ENCODE measurements at regions not wholly inside any gene's neighbourhood (a gene's known extent, or its start where the extent isn't known, plus 50 kb on each side); places are given as distances from the start of the nearest gene placed in this dataset.

GRCh38 chr2:236942554-236942953, 143.1 kb upstream of the COPS8 start:
- Histone ChIP-seq H3K27me3 (replicated peaks in 2 of 5; ENCODE audit: control insufficient read depth in 4 of 5, insufficient read depth in 5 of 5, low read length in 4 of 5) (no peaks in the 10 kb centered on the region), H3K9me3 (ENCODE audit: control extremely low read depth in 1 of 5, control insufficient read depth in 4 of 5, insufficient read depth in 2 of 5, low read depth in 1 of 5, low read length in 4 of 5) (no peaks in the 10 kb centered on the region), H3K36me3 (ENCODE audit: control insufficient read depth in 4 of 4, insufficient read depth in 4 of 4, low read length in 3 of 4) (no peaks in the 10 kb centered on the region), H3K27ac (ENCODE audit: insufficient read depth in 1 of 2, low read depth in 1 of 2, low read length in 2 of 2, poor library complexity in 1 of 2, severe bottlenecking in 2 of 2) (no peak overlapping the region), H3K4me3 (ENCODE audit: control insufficient read depth in 1 of 7, extremely low read depth in 1 of 7, insufficient read depth in 4 of 7, low read depth in 2 of 7, low read length in 6 of 7) (no peak overlapping the region), H3K4me1 (ENCODE audit: control extremely low read depth in 1 of 4, control insufficient read depth in 4 of 4, insufficient read depth in 4 of 4, low read length in 3 of 4) (peaks cover 0 to 15% (median 3%) of the 10 kb centered on the region in 4 experiments)
- no peak for DNase-seq
- 100% methylated on average over 1 of the region's 4 CpGs for WGBS (ENCODE audit: insufficient coverage)
- POLR2A ChIA-PET, result no interaction called here
- CTCF ChIA-PET, result interaction anchor here (1.4 kb wide), 1 partner anchor 9 kb away, joined by 3 read pairs; no protein-coding TSS in a partner anchor

GRCh38 chr2:236943068-236943467, 142.6 kb upstream of the COPS8 start:
- WGBS (ENCODE audit: insufficient coverage), result 92% methylated on average over 5 of the region's 6 CpGs
- POLR2A ChIA-PET, result no interaction called here

GRCh38 chr2:236943841-236944513, 141.7 kb upstream of the COPS8 start:
- Histone ChIP-seq H3K27ac (ENCODE audit: insufficient read depth in 1 of 2, low read depth in 1 of 2, low read length in 2 of 2, poor library complexity in 1 of 2, severe bottlenecking in 2 of 2) (no peak overlapping the region), H3K27me3 (replicated peaks in 2 of 5; ENCODE audit: control insufficient read depth in 4 of 5, insufficient read depth in 5 of 5, low read length in 4 of 5) (no peaks in the 10 kb centered on the region), H3K4me3 (ENCODE audit: control insufficient read depth in 1 of 7, extremely low read depth in 1 of 7, insufficient read depth in 4 of 7, low read depth in 2 of 7, low read length in 6 of 7) (no peak overlapping the region), H3K36me3 (ENCODE audit: control insufficient read depth in 4 of 4, insufficient read depth in 4 of 4, low read length in 3 of 4) (no peaks in the 10 kb centered on the region), H3K9me3 (ENCODE audit: control extremely low read depth in 1 of 5, control insufficient read depth in 4 of 5, insufficient read depth in 2 of 5, low read depth in 1 of 5, low read length in 4 of 5) (no peaks in the 10 kb centered on the region), H3K4me1 (ENCODE audit: control extremely low read depth in 1 of 4, control insufficient read depth in 4 of 4, insufficient read depth in 4 of 4, low read length in 3 of 4) (peaks cover 0 to 15% (median 3%) of the 10 kb centered on the region in 4 experiments)
- WGBS (ENCODE audit: insufficient coverage), result 97% methylated on average over 3 of the region's 3 CpGs
- DNase-seq, result no peak
- ChIA-PET CTCF (interaction anchor here (1.0 kb wide), 1 partner anchor 16 kb away, joined by 3 read pairs; no protein-coding TSS in a partner anchor), POLR2A (no interaction called here)

More at GRCh38 chr2:236943068-236943467, 142.6 kb upstream of the COPS8 start:
- Histone ChIP-seq H3K36me3 (ENCODE audit: control insufficient read depth in 4 of 4, insufficient read depth in 4 of 4, low read length in 3 of 4) (no peaks in the 10 kb centered on the region), H3K4me1 (ENCODE audit: control extremely low read depth in 1 of 4, control insufficient read depth in 4 of 4, insufficient read depth in 4 of 4, low read length in 3 of 4) (peaks cover 0 to 15% (median 3%) of the 10 kb centered on the region in 4 experiments), H3K27me3 (replicated peaks in 2 of 5; ENCODE audit: control insufficient read depth in 4 of 5, insufficient read depth in 5 of 5, low read length in 4 of 5) (no peaks in the 10 kb centered on the region), H3K27ac (ENCODE audit: insufficient read depth in 1 of 2, low read depth in 1 of 2, low read length in 2 of 2, poor library complexity in 1 of 2, severe bottlenecking in 2 of 2) (no peak overlapping the region), H3K9me3 (ENCODE audit: control extremely low read depth in 1 of 5, control insufficient read depth in 4 of 5, insufficient read depth in 2 of 5, low read depth in 1 of 5, low read length in 4 of 5) (no peaks in the 10 kb centered on the region), H3K4me3 (ENCODE audit: control insufficient read depth in 1 of 7, extremely low read depth in 1 of 7, insufficient read depth in 4 of 7, low read depth in 2 of 7, low read length in 6 of 7) (no peak overlapping the region)
- no peak for DNase-seq
- CTCF ChIA-PET, result interaction anchor here (1.4 kb wide), 1 partner anchor 9 kb away, joined by 3 read pairs; no protein-coding TSS in a partner anchor

GRCh38 chr2:236944561-236944960, 141.1 kb upstream of the COPS8 start:
- 96% methylated on average over 4 of the region's 7 CpGs for WGBS (ENCODE audit: insufficient coverage)
- Histone ChIP-seq H3K9me3 (ENCODE audit: control extremely low read depth in 1 of 5, control insufficient read depth in 4 of 5, insufficient read depth in 2 of 5, low read depth in 1 of 5, low read length in 4 of 5) (no peaks in the 10 kb centered on the region), H3K27ac (ENCODE audit: insufficient read depth in 1 of 2, low read depth in 1 of 2, low read length in 2 of 2, poor library complexity in 1 of 2, severe bottlenecking in 2 of 2) (no peak overlapping the region), H3K4me3 (ENCODE audit: control insufficient read depth in 1 of 7, extremely low read depth in 1 of 7, insufficient read depth in 4 of 7, low read depth in 2 of 7, low read length in 6 of 7) (no peak overlapping the region), H3K36me3 (ENCODE audit: control insufficient read depth in 4 of 4, insufficient read depth in 4 of 4, low read length in 3 of 4) (no peaks in the 10 kb centered on the region), H3K27me3 (replicated peaks in 2 of 5; ENCODE audit: control insufficient read depth in 4 of 5, insufficient read depth in 5 of 5, low read length in 4 of 5) (no peaks in the 10 kb centered on the region), H3K4me1 (ENCODE audit: control extremely low read depth in 1 of 4, control insufficient read depth in 4 of 4, insufficient read depth in 4 of 4, low read length in 3 of 4) (peaks cover 0 to 15% (median 3%) of the 10 kb centered on the region in 4 experiments)
- ChIA-PET CTCF (interaction anchor here (1.0 kb wide), 1 partner anchor 16 kb away, joined by 3 read pairs; no protein-coding TSS in a partner anchor), POLR2A (no interaction called here)
- DNase-seq, result no peak

- ChIA-PET CTCF (no interaction called here), POLR2A (no interaction called here)
- Histone ChIP-seq H3K27me3 (replicated peaks in 2 of 5; ENCODE audit: control insufficient read depth in 4 of 5, insufficient read depth in 5 of 5, low read length in 4 of 5) (no peaks in the 10 kb centered on the region), H3K27ac (ENCODE audit: insufficient read depth in 1 of 2, low read depth in 1 of 2, low read length in 2 of 2, poor library complexity in 1 of 2, severe bottlenecking in 2 of 2) (no peak overlapping the region), H3K36me3 (ENCODE audit: control insufficient read depth in 4 of 4, insufficient read depth in 4 of 4, low read length in 3 of 4) (no peaks in the 10 kb centered on the region), H3K4me1 (ENCODE audit: control extremely low read depth in 1 of 4, control insufficient read depth in 4 of 4, insufficient read depth in 4 of 4, low read length in 3 of 4) (peaks cover 0 to 11% (median 3%) of the 10 kb centered on the region in 4 experiments), H3K9me3 (ENCODE audit: control extremely low read depth in 1 of 5, control insufficient read depth in 4 of 5, insufficient read depth in 2 of 5, low read depth in 1 of 5, low read length in 4 of 5) (no peaks in the 10 kb centered on the region), H3K4me3 (ENCODE audit: control insufficient read depth in 1 of 7, extremely low read depth in 1 of 7, insufficient read depth in 4 of 7, low read depth in 2 of 7, low read length in 6 of 7) (no peak overlapping the region)
- DNase-seq, result no peak
- 100% methylated on average over 5 of the region's 6 CpGs for WGBS (ENCODE audit: insufficient coverage)
Observed at GRCh38 chr2:236945431-236946016, 140.2 kb upstream of the COPS8 start.

GRCh38 chr2:236946871-236947270, 138.8 kb upstream of the COPS8 start:
- Histone ChIP-seq H3K9me3 (ENCODE audit: control extremely low read depth in 1 of 5, control insufficient read depth in 4 of 5, insufficient read depth in 2 of 5, low read depth in 1 of 5, low read length in 4 of 5) (peaks cover 0 to 5% (median 0%) of the 10 kb centered on the region in 5 experiments), H3K36me3 (ENCODE audit: control insufficient read depth in 4 of 4, insufficient read depth in 4 of 4, low read length in 3 of 4) (no peaks in the 10 kb centered on the region), H3K4me3 (ENCODE audit: control insufficient read depth in 1 of 7, extremely low read depth in 1 of 7, insufficient read depth in 4 of 7, low read depth in 2 of 7, low read length in 6 of 7) (no peak overlapping the region), H3K27me3 (replicated peaks in 2 of 5; ENCODE audit: control insufficient read depth in 4 of 5, insufficient read depth in 5 of 5, low read length in 4 of 5) (no peaks in the 10 kb centered on the region), H3K27ac (ENCODE audit: insufficient read depth in 1 of 2, low read depth in 1 of 2, low read length in 2 of 2, poor library complexity in 1 of 2, severe bottlenecking in 2 of 2) (no peak overlapping the region), H3K4me1 (ENCODE audit: control extremely low read depth in 1 of 4, control insufficient read depth in 4 of 4, insufficient read depth in 4 of 4, low read length in 3 of 4) (no peaks in the 10 kb centered on the region)
- DNase-seq, result no peak
- 75% methylated on average over 4 of the region's 4 CpGs for WGBS (ENCODE audit: insufficient coverage)
- CTCF ChIA-PET, result no interaction called here
- POLR2A ChIA-PET, result no interaction called here

- Histone ChIP-seq H3K9me3 (ENCODE audit: control extremely low read depth in 1 of 5, control insufficient read depth in 4 of 5, insufficient read depth in 2 of 5, low read depth in 1 of 5, low read length in 4 of 5) (peaks cover 0 to 7% (median 0%) of the 10 kb centered on the region in 5 experiments), H3K4me1 (ENCODE audit: control extremely low read depth in 1 of 4, control insufficient read depth in 4 of 4, insufficient read depth in 4 of 4, low read length in 3 of 4) (no peaks in the 10 kb centered on the region), H3K36me3 (ENCODE audit: control insufficient read depth in 4 of 4, insufficient read depth in 4 of 4, low read length in 3 of 4) (no peaks in the 10 kb centered on the region), H3K27ac (ENCODE audit: insufficient read depth in 1 of 2, low read depth in 1 of 2, low read length in 2 of 2, poor library complexity in 1 of 2, severe bottlenecking in 2 of 2) (no peak overlapping the region), H3K4me3 (ENCODE audit: control insufficient read depth in 1 of 7, extremely low read depth in 1 of 7, insufficient read depth in 4 of 7, low read depth in 2 of 7, low read length in 6 of 7) (no peak overlapping the region), H3K27me3 (replicated peaks in 2 of 5; ENCODE audit: control insufficient read depth in 4 of 5, insufficient read depth in 5 of 5, low read length in 4 of 5) (peaks cover 0 to 2% (median 0%) of the 10 kb centered on the region in 5 experiments)
- 88% methylated on average over 3 of the region's 3 CpGs for WGBS (ENCODE audit: insufficient coverage)
- ChIA-PET POLR2A (no interaction called here), CTCF (no interaction called here)
- DNase-seq, result no peak
Observed at GRCh38 chr2:236947294-236947693, 138.4 kb upstream of the COPS8 start.
